Bronchial epithelial cell (primary cell): ENCODE measurements at regions not wholly inside any gene's neighbourhood (a gene's known extent, or its start where the extent isn't known, plus 50 kb on each side); places are given as distances from the start of the nearest gene placed in this dataset.

Source experiments
- DNase-seq: peaks from one replicate; pipeline ENCODE4 v3.0.0-alpha.2; 2010; ENCODE audit warnings: low read depth
- FAIRE-seq: peaks from 2 replicates; lab custom pipeline; 2011; peaks lifted over from hg19 to GRCh38; lab: Jason Lieb, UNC
- H3K27me3 ChIP-seq: 2 replicates; pipeline ENCODE4 v1.5.1; 2011; ENCODE audit warnings: low read length; ENCODE audit not compliant: control insufficient read depth, insufficient read depth
- H3K36me3 ChIP-seq: 2 replicates; pipeline ENCODE4 v1.5.1; 2011; ENCODE audit warnings: low read length; ENCODE audit not compliant: control insufficient read depth, insufficient read depth
- H3K4me3 ChIP-seq: 2 replicates; pipeline ENCODE4 v1.5.1; 2011; ENCODE audit warnings: mild to moderate bottlenecking, low read depth, low read length, control low read depth
- CTCF ChIP-seq: IDR thresholded peaks from 2 replicates; pipeline ENCODE4 v1.5.1; 2011; ENCODE audit warnings: mild to moderate bottlenecking, moderate library complexity, low read length, control low read depth, inconsistent platforms; ENCODE audit not compliant: insufficient read depth, severe bottlenecking

GRCh38 chr15:39315206-39315850 lies 265.6 kb upstream of the THBS1 start:
- TF ChIP-seq CTCF = no peak
- no peak for FAIRE-seq

DNA sequence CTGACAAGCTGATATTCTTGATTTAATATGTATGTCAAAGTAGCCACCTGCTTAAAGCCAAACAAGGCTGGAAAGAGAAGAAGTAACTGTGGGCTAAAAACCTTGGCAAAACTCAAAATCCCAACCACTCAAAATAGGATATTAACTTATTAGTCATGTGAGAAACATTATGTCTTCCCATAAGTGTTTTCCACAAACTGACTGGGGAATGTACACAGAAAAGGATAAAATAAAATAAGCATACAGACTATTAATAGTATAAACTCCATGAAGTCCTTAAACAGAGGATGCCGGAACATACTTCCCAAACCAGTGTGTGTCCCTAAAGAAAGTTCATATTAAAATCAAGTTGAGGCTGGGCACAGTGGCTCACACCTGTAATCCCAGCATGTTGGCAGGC lies 263.7 kb upstream of the THBS1 start:
- Histone ChIP-seq H3K36me3 (no peaks in the 10 kb centered on the region), H3K4me3 (no peak overlapping the region), H3K27me3 (no peaks in the 10 kb centered on the region)
- DNase-seq (no peak), FAIRE-seq (no peak)
- no peak for TF ChIP-seq CTCF

More at GRCh38 chr15:39315206-39315850, 265.6 kb upstream of the THBS1 start:
- Histone ChIP-seq H3K4me3 (no peak overlapping the region), H3K27me3 (no peaks in the 10 kb centered on the region), H3K36me3 (no peaks in the 10 kb centered on the region)
- no peak for DNase-seq

GRCh38 chr15:39318231-39318630 lies 262.6 kb upstream of the THBS1 start:
- no peak overlapping the region for H3K4me3 ChIP-seq
- H3K27me3 ChIP-seq = no peaks in the 10 kb centered on the region
- no peaks in the 10 kb centered on the region for H3K36me3 ChIP-seq
- DNase-seq (no peak), FAIRE-seq (no peak)
- TF ChIP-seq CTCF = no peak

DNA sequence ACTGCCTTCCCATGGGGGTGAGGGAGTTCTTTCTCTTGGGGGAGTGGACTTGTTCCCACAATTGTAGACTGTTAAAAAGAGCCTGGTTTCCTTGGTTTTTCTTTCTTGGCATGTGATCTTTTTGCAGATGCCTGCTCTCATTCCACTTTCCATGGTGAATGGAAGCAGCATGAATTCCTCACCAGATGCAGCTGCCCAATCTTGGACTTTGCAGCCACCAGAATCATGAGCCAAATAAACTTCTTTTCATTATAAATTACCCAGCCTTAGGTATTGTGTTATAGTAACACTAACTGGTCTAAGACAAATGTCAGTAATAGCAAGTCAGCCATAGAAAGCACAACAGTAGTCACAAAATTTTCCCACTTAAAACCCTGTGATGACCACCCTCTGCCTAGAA lies 260.5 kb upstream of the THBS1 start:
- FAIRE-seq (no peak), DNase-seq (no peak)
- no peaks in the 10 kb centered on the region for H3K27me3 ChIP-seq
- H3K4me3 ChIP-seq = no peak overlapping the region
- TF ChIP-seq CTCF = no peak
- no peaks in the 10 kb centered on the region for H3K36me3 ChIP-seq

GRCh38 chr15:39320886-39321285 lies 260.0 kb upstream of the THBS1 start:
- H3K4me3 ChIP-seq = no peak overlapping the region
- DNase-seq = no peak
- H3K36me3 ChIP-seq = no peaks in the 10 kb centered on the region
- TF ChIP-seq CTCF = no peak
- no peaks in the 10 kb centered on the region for H3K27me3 ChIP-seq
- no peak for FAIRE-seq

- no peak for DNase-seq
- Histone ChIP-seq H3K36me3 (no peaks in the 10 kb centered on the region), H3K27me3 (no peaks in the 10 kb centered on the region), H3K4me3 (no peak overlapping the region)
- TF ChIP-seq CTCF = no peak
- peak; percentile 7 for FAIRE-seq
These were observed 258.9 kb upstream of the THBS1 start for GRCh38 chr15:39321977-39322376.
